H1 (cell line): ENCODE measurements at regions not wholly inside any gene's neighbourhood (a gene's known extent, or its start where the extent isn't known, plus 50 kb on each side); places are given as distances from the start of the nearest gene placed in this dataset.

Source experiments
- ATF3 ChIP-seq: IDR thresholded peaks from 2 replicates; pipeline ENCODE4 v1.6.1; 2011; ENCODE audit warnings: low read depth, mild to moderate bottlenecking, low read length; ENCODE audit not compliant: insufficient read depth
- CBX8 ChIP-seq: fragments of 300-800, 300-1000 bp; sonication (generic); IDR thresholded peaks from 2 replicates; pipeline ENCODE4 v1.7.1; 2016; ENCODE audit warnings: low read depth, low read length, borderline replicate concordance
- CTCF ChIP-seq, 3 experiments: IDR thresholded peaks; 1 replicate in 2 of 3; 2 replicates in 1 of 3; pipeline versions ENCODE4 v1.5.1 to v1.6.1; 2011; ENCODE audit warnings: low read length in 3 of 3, mild to moderate bottlenecking in 3 of 3, inconsistent platforms in 2 of 3, low read depth in 1 of 3, moderate library complexity in 1 of 3; ENCODE audit not compliant: insufficient read depth in 1 of 3; ENCODE audit errors: control extremely low read depth in 1 of 3
- NRF1 ChIP-seq: IDR thresholded peaks from 2 replicates; pipeline ENCODE4 v1.6.1; 2011; ENCODE audit warnings: mild to moderate bottlenecking, low read depth, low read length, improper control_type of control experiment
- TF ChIP-seq, protein P1 (sequence below): fragments of 300-600 bp; sonication (generic); IDR thresholded peaks from 2 replicates; pipeline ENCODE4 v1.7.1; 2012; ENCODE audit warnings: low read length, moderate library complexity, mild to moderate bottlenecking, inconsistent platforms; ENCODE audit not compliant: insufficient replicate concordance

DNA sequence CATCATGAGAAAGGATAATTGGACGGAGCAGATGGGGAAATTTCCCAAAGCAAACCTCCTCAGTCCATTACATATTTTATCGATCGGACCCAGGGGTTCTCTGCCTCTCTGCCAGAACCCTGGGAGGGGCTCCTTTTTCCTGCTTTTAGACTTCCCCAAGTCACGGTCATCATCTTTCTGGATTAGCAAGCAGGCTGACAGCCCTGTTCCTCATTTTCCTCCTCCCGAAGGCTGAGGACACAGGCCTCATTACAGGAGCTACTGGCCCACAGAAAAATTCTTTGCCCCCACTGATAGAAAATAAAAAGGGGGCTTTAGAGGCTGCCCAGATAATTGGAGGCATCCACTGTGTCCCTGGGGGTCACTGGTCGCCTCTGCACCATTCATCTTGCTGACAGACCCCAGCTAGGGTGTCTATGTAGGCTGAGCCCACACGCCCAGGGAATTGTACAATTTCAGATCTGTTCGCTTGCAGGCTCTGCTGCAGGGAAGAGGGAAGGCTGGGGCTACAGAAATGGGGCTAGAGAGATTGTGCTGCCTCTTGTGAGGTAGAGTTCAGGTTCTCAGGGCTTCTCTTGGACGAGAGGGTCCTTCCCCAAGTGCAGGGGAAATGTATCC lies 125.7 kb upstream of the SDK1 start (continued):
- TF ChIP-seq ATF3 (no peak), CBX8 (no peak), CTCF (IDR thresholded peaks at IDR 0.05; ENCODE audit: control extremely low read depth in 1 of 3, insufficient read depth in 1 of 3, low read depth in 1 of 3, low read length in 3 of 3) (no peak), NRF1 (no peak)
- TF ChIP-seq, protein P1, sequence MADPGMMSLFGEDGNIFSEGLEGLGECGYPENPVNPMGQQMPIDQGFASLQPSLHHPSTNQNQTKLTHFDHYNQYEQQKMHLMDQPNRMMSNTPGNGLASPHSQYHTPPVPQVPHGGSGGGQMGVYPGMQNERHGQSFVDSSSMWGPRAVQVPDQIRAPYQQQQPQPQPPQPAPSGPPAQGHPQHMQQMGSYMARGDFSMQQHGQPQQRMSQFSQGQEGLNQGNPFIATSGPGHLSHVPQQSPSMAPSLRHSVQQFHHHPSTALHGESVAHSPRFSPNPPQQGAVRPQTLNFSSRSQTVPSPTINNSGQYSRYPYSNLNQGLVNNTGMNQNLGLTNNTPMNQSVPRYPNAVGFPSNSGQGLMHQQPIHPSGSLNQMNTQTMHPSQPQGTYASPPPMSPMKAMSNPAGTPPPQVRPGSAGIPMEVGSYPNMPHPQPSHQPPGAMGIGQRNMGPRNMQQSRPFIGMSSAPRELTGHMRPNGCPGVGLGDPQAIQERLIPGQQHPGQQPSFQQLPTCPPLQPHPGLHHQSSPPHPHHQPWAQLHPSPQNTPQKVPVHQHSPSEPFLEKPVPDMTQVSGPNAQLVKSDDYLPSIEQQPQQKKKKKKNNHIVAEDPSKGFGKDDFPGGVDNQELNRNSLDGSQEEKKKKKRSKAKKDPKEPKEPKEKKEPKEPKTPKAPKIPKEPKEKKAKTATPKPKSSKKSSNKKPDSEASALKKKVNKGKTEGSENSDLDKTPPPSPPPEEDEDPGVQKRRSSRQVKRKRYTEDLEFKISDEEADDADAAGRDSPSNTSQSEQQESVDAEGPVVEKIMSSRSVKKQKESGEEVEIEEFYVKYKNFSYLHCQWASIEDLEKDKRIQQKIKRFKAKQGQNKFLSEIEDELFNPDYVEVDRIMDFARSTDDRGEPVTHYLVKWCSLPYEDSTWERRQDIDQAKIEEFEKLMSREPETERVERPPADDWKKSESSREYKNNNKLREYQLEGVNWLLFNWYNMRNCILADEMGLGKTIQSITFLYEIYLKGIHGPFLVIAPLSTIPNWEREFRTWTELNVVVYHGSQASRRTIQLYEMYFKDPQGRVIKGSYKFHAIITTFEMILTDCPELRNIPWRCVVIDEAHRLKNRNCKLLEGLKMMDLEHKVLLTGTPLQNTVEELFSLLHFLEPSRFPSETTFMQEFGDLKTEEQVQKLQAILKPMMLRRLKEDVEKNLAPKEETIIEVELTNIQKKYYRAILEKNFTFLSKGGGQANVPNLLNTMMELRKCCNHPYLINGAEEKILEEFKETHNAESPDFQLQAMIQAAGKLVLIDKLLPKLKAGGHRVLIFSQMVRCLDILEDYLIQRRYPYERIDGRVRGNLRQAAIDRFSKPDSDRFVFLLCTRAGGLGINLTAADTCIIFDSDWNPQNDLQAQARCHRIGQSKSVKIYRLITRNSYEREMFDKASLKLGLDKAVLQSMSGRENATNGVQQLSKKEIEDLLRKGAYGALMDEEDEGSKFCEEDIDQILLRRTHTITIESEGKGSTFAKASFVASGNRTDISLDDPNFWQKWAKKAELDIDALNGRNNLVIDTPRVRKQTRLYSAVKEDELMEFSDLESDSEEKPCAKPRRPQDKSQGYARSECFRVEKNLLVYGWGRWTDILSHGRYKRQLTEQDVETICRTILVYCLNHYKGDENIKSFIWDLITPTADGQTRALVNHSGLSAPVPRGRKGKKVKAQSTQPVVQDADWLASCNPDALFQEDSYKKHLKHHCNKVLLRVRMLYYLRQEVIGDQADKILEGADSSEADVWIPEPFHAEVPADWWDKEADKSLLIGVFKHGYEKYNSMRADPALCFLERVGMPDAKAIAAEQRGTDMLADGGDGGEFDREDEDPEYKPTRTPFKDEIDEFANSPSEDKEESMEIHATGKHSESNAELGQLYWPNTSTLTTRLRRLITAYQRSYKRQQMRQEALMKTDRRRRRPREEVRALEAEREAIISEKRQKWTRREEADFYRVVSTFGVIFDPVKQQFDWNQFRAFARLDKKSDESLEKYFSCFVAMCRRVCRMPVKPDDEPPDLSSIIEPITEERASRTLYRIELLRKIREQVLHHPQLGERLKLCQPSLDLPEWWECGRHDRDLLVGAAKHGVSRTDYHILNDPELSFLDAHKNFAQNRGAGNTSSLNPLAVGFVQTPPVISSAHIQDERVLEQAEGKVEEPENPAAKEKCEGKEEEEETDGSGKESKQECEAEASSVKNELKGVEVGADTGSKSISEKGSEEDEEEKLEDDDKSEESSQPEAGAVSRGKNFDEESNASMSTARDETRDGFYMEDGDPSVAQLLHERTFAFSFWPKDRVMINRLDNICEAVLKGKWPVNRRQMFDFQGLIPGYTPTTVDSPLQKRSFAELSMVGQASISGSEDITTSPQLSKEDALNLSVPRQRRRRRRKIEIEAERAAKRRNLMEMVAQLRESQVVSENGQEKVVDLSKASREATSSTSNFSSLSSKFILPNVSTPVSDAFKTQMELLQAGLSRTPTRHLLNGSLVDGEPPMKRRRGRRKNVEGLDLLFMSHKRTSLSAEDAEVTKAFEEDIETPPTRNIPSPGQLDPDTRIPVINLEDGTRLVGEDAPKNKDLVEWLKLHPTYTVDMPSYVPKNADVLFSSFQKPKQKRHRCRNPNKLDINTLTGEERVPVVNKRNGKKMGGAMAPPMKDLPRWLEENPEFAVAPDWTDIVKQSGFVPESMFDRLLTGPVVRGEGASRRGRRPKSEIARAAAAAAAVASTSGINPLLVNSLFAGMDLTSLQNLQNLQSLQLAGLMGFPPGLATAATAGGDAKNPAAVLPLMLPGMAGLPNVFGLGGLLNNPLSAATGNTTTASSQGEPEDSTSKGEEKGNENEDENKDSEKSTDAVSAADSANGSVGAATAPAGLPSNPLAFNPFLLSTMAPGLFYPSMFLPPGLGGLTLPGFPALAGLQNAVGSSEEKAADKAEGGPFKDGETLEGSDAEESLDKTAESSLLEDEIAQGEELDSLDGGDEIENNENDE = no peak
- TF ChIP-seq, all 59 proteins: peak for 0
